C4-2B (cell line): ENCODE measurements at regions not wholly inside any gene's neighbourhood (a gene's known extent, or its start where the extent isn't known, plus 50 kb on each side); places are given as distances from the start of the nearest gene placed in this dataset.

Experiments
- H3K27ac ChIP-seq: fragments of 450-650 bp; 2 replicates; pipeline ENCODE4 v1.5.1; 2017
- ZFX ChIP-seq: fragments of 450-650 bp; IDR thresholded peaks from 2 replicates; pipeline ENCODE4 v1.6.1; 2017
- TF ChIP-seq, protein P1 (sequence below): fragments of 450-650 bp; conservative IDR thresholded peaks from 2 replicates; pipeline ENCODE4 v1.5.1; 2017; ENCODE audit warnings: mild to moderate bottlenecking

DNA sequence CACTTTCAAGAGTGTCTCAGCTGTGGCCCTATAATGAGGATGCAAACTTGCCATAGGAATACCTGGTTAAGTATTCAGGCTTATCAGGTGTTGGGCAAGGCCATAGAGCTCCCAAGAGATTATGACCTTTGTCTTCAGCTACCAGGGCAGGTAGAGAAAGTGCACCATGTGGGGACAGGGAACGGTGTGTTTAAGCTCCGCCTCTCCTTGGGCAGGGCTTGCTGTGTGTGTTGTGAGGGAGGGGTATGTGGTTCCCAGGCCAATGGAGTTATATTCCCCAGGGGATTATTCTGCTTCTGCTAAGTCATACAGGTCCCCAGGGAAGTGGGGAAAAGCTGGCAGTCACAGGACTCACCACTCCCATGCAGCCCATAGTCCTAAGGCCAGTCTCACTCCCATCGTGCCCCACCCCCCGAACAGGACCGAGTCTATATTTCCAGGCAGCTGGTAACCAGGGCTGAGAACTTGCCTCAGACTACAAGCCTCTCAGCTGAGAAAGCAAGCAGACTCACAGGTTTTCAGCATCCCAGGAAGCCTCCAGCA is 660.2 kb downstream of the HTR1B start:
- TF ChIP-seq, protein P1, sequence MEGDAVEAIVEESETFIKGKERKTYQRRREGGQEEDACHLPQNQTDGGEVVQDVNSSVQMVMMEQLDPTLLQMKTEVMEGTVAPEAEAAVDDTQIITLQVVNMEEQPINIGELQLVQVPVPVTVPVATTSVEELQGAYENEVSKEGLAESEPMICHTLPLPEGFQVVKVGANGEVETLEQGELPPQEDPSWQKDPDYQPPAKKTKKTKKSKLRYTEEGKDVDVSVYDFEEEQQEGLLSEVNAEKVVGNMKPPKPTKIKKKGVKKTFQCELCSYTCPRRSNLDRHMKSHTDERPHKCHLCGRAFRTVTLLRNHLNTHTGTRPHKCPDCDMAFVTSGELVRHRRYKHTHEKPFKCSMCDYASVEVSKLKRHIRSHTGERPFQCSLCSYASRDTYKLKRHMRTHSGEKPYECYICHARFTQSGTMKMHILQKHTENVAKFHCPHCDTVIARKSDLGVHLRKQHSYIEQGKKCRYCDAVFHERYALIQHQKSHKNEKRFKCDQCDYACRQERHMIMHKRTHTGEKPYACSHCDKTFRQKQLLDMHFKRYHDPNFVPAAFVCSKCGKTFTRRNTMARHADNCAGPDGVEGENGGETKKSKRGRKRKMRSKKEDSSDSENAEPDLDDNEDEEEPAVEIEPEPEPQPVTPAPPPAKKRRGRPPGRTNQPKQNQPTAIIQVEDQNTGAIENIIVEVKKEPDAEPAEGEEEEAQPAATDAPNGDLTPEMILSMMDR: no peak
- no peak for TF ChIP-seq ZFX
- H3K27ac ChIP-seq: no peak overlapping the region

- TF ChIP-seq, protein P1: no peak
- TF ChIP-seq ZFX: no peak
- no peak overlapping the region for H3K27ac ChIP-seq
Measured at GRCh38 chr6:76792394-76792793, 670.9 kb downstream of the HTR1B start.

- H3K27ac ChIP-seq: no peak overlapping the region
- no peak for TF ChIP-seq ZFX
- TF ChIP-seq, protein P1: no peak
Measured at GRCh38 chr6:76790881-76791280, 672.4 kb downstream of the HTR1B start.

GRCh38 chr6:76790045-76790796 is 673.1 kb downstream of the HTR1B start:
- no peak for TF ChIP-seq ZFX
- TF ChIP-seq, protein P1: no peak
- no peak overlapping the region for H3K27ac ChIP-seq

DNA sequence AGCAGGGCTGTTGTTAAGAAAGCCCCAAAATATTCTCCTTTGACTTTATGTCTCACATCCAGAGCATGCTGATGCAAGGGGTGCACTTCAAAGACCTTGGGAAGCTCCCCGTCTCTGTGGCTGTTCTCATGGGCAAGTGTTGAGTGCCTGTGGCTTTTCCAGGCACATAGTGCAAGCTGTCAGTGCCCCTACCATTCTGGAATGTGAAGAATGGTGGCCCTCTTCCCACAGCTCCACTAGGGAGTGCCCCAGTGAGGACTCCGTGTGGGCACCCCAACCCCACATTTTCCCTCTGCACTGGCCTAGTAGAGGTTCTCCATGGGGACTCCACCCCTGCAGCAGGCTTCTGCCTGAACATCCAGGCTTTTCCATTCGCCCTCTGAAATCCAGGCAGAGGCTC is 673.7 kb downstream of the HTR1B start:
- TF ChIP-seq ZFX: no peak
- TF ChIP-seq, protein P1: no peak
- no peak overlapping the region for H3K27ac ChIP-seq

GRCh38 chr6:76788155-76788554 is 675.1 kb downstream of the HTR1B start:
- TF ChIP-seq, protein P1: no peak
- TF ChIP-seq ZFX: no peak
- H3K27ac ChIP-seq: no peak overlapping the region

- H3K27ac ChIP-seq: no peak overlapping the region
- TF ChIP-seq ZFX: no peak
- TF ChIP-seq, protein P1: no peak
Measured at GRCh38 chr6:76779068-76779467, 684.2 kb downstream of the HTR1B start.
